ENCODE measurements at regions not wholly inside any gene's neighbourhood (a gene's known extent, or its start where the extent isn't known, plus 50 kb on each side); places are given as distances from the start of the nearest gene placed in this dataset.

DNA sequence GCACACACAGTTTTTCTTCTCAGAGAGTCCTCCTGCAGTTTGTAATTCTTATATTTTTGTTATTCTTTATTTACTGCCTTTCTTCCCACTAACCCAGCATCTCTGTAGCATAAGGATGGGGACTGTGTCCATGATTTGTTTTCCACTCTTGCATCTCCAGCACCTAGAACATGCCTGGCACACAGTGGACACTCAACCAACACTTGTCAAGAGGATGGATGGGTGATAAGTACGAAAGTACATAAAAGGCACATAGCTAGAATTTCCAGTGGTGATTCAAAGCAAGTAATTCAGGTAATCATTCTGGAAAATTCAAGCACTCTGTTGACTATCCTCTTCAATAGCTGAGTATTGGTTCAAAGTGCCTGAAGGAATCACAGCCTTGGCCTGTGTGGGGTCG lies 60.2 kb upstream of the TRIO start:
- TF ChIP-seq, protein P1, sequence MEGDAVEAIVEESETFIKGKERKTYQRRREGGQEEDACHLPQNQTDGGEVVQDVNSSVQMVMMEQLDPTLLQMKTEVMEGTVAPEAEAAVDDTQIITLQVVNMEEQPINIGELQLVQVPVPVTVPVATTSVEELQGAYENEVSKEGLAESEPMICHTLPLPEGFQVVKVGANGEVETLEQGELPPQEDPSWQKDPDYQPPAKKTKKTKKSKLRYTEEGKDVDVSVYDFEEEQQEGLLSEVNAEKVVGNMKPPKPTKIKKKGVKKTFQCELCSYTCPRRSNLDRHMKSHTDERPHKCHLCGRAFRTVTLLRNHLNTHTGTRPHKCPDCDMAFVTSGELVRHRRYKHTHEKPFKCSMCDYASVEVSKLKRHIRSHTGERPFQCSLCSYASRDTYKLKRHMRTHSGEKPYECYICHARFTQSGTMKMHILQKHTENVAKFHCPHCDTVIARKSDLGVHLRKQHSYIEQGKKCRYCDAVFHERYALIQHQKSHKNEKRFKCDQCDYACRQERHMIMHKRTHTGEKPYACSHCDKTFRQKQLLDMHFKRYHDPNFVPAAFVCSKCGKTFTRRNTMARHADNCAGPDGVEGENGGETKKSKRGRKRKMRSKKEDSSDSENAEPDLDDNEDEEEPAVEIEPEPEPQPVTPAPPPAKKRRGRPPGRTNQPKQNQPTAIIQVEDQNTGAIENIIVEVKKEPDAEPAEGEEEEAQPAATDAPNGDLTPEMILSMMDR (conservative IDR thresholded peaks at IDR 0.05 in 1 of 2, IDR thresholded peaks at IDR 0.05 in 1 of 2; ENCODE audit: extremely low read depth in 1 of 2, insufficient read depth in 1 of 2, low read depth in 1 of 2, low read length in 2 of 2) = no peak
- TF ChIP-seq EZH2 (IDR thresholded peaks at IDR 0.05; ENCODE audit: borderline replicate concordance, low read length) = no peak
